ENCODE measurements at regions not wholly inside any gene's neighbourhood (a gene's known extent, or its start where the extent isn't known, plus 50 kb on each side); places are given as distances from the start of the nearest gene placed in this dataset.
"Not testable (repeated sequence)": the region's sequence is repeated elsewhere in the genome, so short reads cannot be mapped to it uniquely, and the experiment has no call there.

GRCh38 chr4:150002561-150002960, 75.7 kb upstream of the DCLK2 start:
- H3K4me3 ChIP-seq (ENCODE audit: low read length), result no peak overlapping the region
- H3K9me3 ChIP-seq (ENCODE audit: control insufficient read depth, low read depth, low read length), result no peaks in the 10 kb centered on the region
- no peaks in the 10 kb centered on the region for H3K4me1 ChIP-seq (ENCODE audit: control insufficient read depth, insufficient read depth, low read length)
- no peaks in the 10 kb centered on the region for H3K36me3 ChIP-seq (ENCODE audit: control insufficient read depth, insufficient read depth, low read length)
- DNase-seq, result no peak
- H3K27ac ChIP-seq (ENCODE audit: low read length), result no peak overlapping the region
- H3K27me3 ChIP-seq (ENCODE audit: control insufficient read depth, insufficient read depth, low read length), result peaks cover 2% of the 10 kb centered on the region

DNA sequence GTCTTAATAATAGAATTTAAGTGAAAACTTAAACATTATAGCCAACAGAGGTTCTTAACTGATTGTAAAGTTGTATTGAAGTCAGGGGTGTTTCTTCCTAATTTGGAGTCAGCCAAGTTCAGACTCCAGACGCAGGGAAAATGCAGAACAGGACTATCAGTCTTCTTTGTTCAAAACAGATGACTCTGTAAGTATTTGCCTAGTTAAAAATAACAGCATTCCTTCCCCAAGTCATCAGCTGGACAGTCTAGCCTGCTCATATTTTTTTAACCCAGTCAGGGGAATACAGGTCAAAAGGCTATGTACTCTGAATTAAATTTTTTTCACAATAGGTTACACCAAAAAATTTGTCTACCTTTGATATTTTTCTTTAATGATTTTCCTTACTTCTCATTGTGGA, 73.8 kb upstream of the DCLK2 start:
- Histone ChIP-seq H3K27ac (ENCODE audit: low read length) (peak overlapping the region; percentile 30), H3K27me3 (ENCODE audit: control insufficient read depth, insufficient read depth, low read length) (peaks cover 2% of the 10 kb centered on the region), H3K4me1 (ENCODE audit: control insufficient read depth, insufficient read depth, low read length) (no peaks in the 10 kb centered on the region), H3K4me3 (ENCODE audit: low read length) (no peak overlapping the region), H3K36me3 (ENCODE audit: control insufficient read depth, insufficient read depth, low read length) (no peaks in the 10 kb centered on the region), H3K9me3 (ENCODE audit: control insufficient read depth, low read depth, low read length) (no peaks in the 10 kb centered on the region)
- no peak for DNase-seq
- WGBS (ENCODE audit: insufficient coverage, low lambda C conversion rate), result no CpG with 5 or more reads among the region's 1 CpG

DNA sequence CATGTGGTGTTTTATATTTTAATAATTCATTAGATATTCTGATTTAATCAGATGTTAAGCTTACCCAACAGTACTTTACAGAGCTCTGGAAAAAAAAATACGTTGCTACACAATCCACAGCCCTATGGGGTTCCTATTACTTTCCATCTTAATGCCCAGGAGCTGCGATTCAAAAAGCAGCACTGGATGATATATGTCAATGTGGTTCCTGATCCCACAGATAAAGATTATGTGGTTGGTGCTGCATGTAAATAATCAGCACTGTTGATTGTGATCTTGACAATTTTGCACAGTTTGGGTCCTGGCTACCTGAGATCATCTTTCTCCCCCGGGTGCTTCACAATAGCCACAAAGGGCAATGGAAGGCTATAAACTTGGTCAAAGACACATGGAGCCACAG, 72.7 kb upstream of the DCLK2 start:
- Histone ChIP-seq H3K4me3 (ENCODE audit: low read length) (no peak overlapping the region), H3K4me1 (ENCODE audit: control insufficient read depth, insufficient read depth, low read length) (no peaks in the 10 kb centered on the region), H3K27me3 (ENCODE audit: control insufficient read depth, insufficient read depth, low read length) (peaks cover 2% of the 10 kb centered on the region), H3K9me3 (ENCODE audit: control insufficient read depth, low read depth, low read length) (no peaks in the 10 kb centered on the region), H3K27ac (ENCODE audit: low read length) (no peak overlapping the region), H3K36me3 (ENCODE audit: control insufficient read depth, insufficient read depth, low read length) (no peaks in the 10 kb centered on the region)
- DNase-seq, result no peak
- 60% methylated on average over 1 of the region's 3 CpGs for WGBS (ENCODE audit: insufficient coverage, low lambda C conversion rate)

GRCh38 chr4:150006197-150006596, 72.0 kb upstream of the DCLK2 start:
- no peak for DNase-seq
- no peaks in the 10 kb centered on the region for H3K36me3 ChIP-seq (ENCODE audit: control insufficient read depth, insufficient read depth, low read length)
- no peak overlapping the region for H3K4me3 ChIP-seq (ENCODE audit: low read length)
- no peak overlapping the region for H3K27ac ChIP-seq (ENCODE audit: low read length)
- no peaks in the 10 kb centered on the region for H3K9me3 ChIP-seq (ENCODE audit: control insufficient read depth, low read depth, low read length)
- WGBS (ENCODE audit: insufficient coverage, low lambda C conversion rate), result 40% methylated on average over 1 of the region's 2 CpGs
- no peaks in the 10 kb centered on the region for H3K4me1 ChIP-seq (ENCODE audit: control insufficient read depth, insufficient read depth, low read length)
- peaks cover 2% of the 10 kb centered on the region for H3K27me3 ChIP-seq (ENCODE audit: control insufficient read depth, insufficient read depth, low read length)

GRCh38 chr4:150007512-150007911, 70.7 kb upstream of the DCLK2 start:
- Histone ChIP-seq H3K4me1 (ENCODE audit: control insufficient read depth, insufficient read depth, low read length) (no peaks in the 10 kb centered on the region), H3K27ac (ENCODE audit: low read length) (no peak overlapping the region), H3K27me3 (ENCODE audit: control insufficient read depth, insufficient read depth, low read length) (peaks cover 2% of the 10 kb centered on the region), H3K9me3 (ENCODE audit: control insufficient read depth, low read depth, low read length) (no peaks in the 10 kb centered on the region), H3K4me3 (ENCODE audit: low read length) (no peak overlapping the region), H3K36me3 (ENCODE audit: control insufficient read depth, insufficient read depth, low read length) (no peaks in the 10 kb centered on the region)
- DNase-seq, result no peak
- 80% methylated on average over 2 of the region's 3 CpGs for WGBS (ENCODE audit: insufficient coverage, low lambda C conversion rate)

DNA sequence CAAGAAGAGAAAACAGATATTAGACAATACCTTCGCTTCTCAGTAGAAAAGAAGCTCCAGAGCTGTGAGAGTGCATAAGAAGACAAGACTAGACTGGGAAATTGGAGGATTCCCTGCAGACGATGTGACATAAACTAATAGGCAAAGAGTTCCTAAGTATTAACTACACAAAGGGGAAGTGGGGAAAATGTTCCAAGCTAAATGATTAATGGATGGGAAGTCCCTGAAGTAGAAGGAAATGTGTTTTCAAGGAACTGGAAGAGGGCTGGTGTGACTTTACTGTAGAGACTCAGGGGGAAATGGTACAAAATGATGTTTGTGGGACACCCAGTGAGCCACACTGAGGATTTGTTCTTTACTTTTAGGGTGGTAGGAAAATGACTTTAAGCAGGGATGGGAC, 69.7 kb upstream of the DCLK2 start:
- WGBS (ENCODE audit: insufficient coverage, low lambda C conversion rate), result 88% methylated on average over 1 of the region's 2 CpGs
- no peak for DNase-seq
- H3K4me3 ChIP-seq (ENCODE audit: low read length), result no peak overlapping the region
- H3K36me3 ChIP-seq (ENCODE audit: control insufficient read depth, insufficient read depth, low read length), result no peaks in the 10 kb centered on the region
- H3K4me1 ChIP-seq (ENCODE audit: control insufficient read depth, insufficient read depth, low read length), result no peaks in the 10 kb centered on the region
- peaks cover 1% of the 10 kb centered on the region for H3K27me3 ChIP-seq (ENCODE audit: control insufficient read depth, insufficient read depth, low read length)
- H3K9me3 ChIP-seq (ENCODE audit: control insufficient read depth, low read depth, low read length), result no peaks in the 10 kb centered on the region
- no peak overlapping the region for H3K27ac ChIP-seq (ENCODE audit: low read length)

GRCh38 chr4:150009533-150009932, 68.7 kb upstream of the DCLK2 start:
- H3K4me3 ChIP-seq (ENCODE audit: low read length), result no peak overlapping the region
- WGBS (ENCODE audit: insufficient coverage, low lambda C conversion rate), result no CpG with 5 or more reads among the region's 2 CpGs
- no peak overlapping the region for H3K27ac ChIP-seq (ENCODE audit: low read length)
- no peaks in the 10 kb centered on the region for H3K4me1 ChIP-seq (ENCODE audit: control insufficient read depth, insufficient read depth, low read length)
- no peaks in the 10 kb centered on the region for H3K36me3 ChIP-seq (ENCODE audit: control insufficient read depth, insufficient read depth, low read length)
- no peak for DNase-seq
- H3K27me3 ChIP-seq (ENCODE audit: control insufficient read depth, insufficient read depth, low read length), result no peaks in the 10 kb centered on the region
- no peaks in the 10 kb centered on the region for H3K9me3 ChIP-seq (ENCODE audit: control insufficient read depth, low read depth, low read length)

DNA sequence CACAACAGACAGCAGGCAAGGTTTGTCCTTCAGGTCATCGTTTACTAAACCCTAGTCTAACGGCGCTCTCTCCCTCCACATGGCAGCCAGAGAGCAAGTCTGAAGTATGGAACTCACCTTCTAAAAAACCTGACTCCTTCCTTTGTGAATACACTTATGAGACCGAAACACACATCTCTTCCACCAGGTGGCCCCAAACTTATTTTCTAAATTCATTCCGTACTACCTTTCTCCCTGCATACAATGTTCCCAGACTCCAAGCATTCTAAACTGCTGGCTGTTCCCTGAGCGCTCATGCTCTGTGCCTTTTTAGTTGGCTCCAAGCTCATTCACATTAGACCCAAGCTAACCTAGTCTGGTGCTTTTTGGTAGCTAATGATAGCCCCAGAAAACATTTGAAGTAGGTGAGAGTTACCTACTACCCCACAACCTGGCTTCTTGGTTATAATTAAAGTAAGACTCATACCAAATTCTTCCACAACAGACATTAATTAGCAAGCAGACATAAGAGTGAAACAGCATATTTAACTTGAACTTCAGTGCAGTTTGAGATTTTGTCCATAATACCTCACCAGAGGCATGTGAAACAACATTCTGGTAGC, 67.6 kb upstream of the DCLK2 start:
- no peaks in the 10 kb centered on the region for H3K27me3 ChIP-seq (ENCODE audit: control insufficient read depth, insufficient read depth, low read length)
- no peaks in the 10 kb centered on the region for H3K4me1 ChIP-seq (ENCODE audit: control insufficient read depth, insufficient read depth, low read length)
- WGBS (ENCODE audit: insufficient coverage, low lambda C conversion rate), result 20% methylated on average over 2 of the region's 6 CpGs
- H3K9me3 ChIP-seq (ENCODE audit: control insufficient read depth, low read depth, low read length), result no peaks in the 10 kb centered on the region
- H3K4me3 ChIP-seq (ENCODE audit: low read length), result no peak overlapping the region
- peak; percentile 6 to 21 for DNase-seq
- no peaks in the 10 kb centered on the region for H3K36me3 ChIP-seq (ENCODE audit: control insufficient read depth, insufficient read depth, low read length)
- no peak overlapping the region for H3K27ac ChIP-seq (ENCODE audit: low read length)

DNA sequence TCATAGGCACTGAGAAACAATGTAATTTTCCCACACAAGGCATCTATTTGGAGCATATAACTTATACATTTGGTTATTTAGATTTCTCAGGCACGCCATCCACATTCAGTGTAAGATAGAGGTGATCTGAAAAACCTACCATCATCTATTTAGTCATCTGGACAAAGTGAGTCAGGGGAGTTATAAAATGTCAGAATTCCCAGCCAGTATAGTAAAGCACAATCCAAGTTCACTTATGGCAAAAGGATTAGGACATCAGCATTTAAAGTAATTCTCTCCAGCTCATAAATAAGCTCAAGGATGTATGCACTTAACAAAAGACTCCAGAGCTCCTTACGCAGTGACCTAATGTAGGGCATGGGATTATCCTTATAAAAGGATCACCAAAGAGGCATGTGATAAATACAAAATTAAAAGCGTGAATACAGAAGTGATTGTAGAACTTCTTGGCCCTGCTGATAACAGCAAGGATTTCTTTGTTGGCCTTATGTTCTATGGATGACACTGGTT, 65.3 kb upstream of the DCLK2 start:
- DNase-seq, result no peak
- WGBS (ENCODE audit: insufficient coverage, low lambda C conversion rate), result no CpG with 5 or more reads among the region's 3 CpGs
- no peak overlapping the region for H3K4me3 ChIP-seq (ENCODE audit: low read length)
- no peaks in the 10 kb centered on the region for H3K36me3 ChIP-seq (ENCODE audit: control insufficient read depth, insufficient read depth, low read length)
- no peaks in the 10 kb centered on the region for H3K4me1 ChIP-seq (ENCODE audit: control insufficient read depth, insufficient read depth, low read length)
- H3K9me3 ChIP-seq (ENCODE audit: control insufficient read depth, low read depth, low read length), result no peaks in the 10 kb centered on the region
- no peaks in the 10 kb centered on the region for H3K27me3 ChIP-seq (ENCODE audit: control insufficient read depth, insufficient read depth, low read length)
- no peak overlapping the region for H3K27ac ChIP-seq (ENCODE audit: low read length)

GRCh38 chr4:150015910-150016309, 62.3 kb upstream of the DCLK2 start:
- not testable (repeated sequence) for H3K4me1 ChIP-seq (ENCODE audit: control insufficient read depth, insufficient read depth, low read length); H3K4me3 ChIP-seq (ENCODE audit: low read length); H3K27ac ChIP-seq (ENCODE audit: low read length); H3K27me3 ChIP-seq (ENCODE audit: control insufficient read depth, insufficient read depth, low read length); H3K36me3 ChIP-seq (ENCODE audit: control insufficient read depth, insufficient read depth, low read length); H3K9me3 ChIP-seq (ENCODE audit: control insufficient read depth, low read depth, low read length); DNase-seq

- WGBS (ENCODE audit: insufficient coverage, low lambda C conversion rate), result no CpG with 5 or more reads among the region's 1 CpG
- H3K4me3 ChIP-seq (ENCODE audit: low read length); DNase-seq; H3K36me3 ChIP-seq (ENCODE audit: control insufficient read depth, insufficient read depth, low read length); H3K27me3 ChIP-seq (ENCODE audit: control insufficient read depth, insufficient read depth, low read length); H3K4me1 ChIP-seq (ENCODE audit: control insufficient read depth, insufficient read depth, low read length); H3K9me3 ChIP-seq (ENCODE audit: control insufficient read depth, low read depth, low read length); H3K27ac ChIP-seq (ENCODE audit: low read length): not testable (repeated sequence)
Observed at GRCh38 chr4:150016621-150017020, 61.6 kb upstream of the DCLK2 start.
